Renal cortex interstitium (tissue), 11 donors: ENCODE measurements at regions not wholly inside any gene's neighbourhood (a gene's known extent, or its start where the extent isn't known, plus 50 kb on each side); places are given as distances from the start of the nearest gene placed in this dataset.

Experiments used
- DNase-seq, 11 donors: peaks; one replicate each; pipeline ENCODE4 v3.0.0-alpha.2; 2013; ENCODE audit warnings: low read depth in 9 of 11, low spot score in 4 of 11; ENCODE audit errors: extremely low read depth in 1 of 11

- DNase-seq, result no peak
Measured at GRCh38 chr2:71793926-71794325, 340.6 kb downstream of the DYSF start.

- DNase-seq, result no peak
Measured at GRCh38 chr2:71792926-71793761, 339.8 kb downstream of the DYSF start.

- no peak for DNase-seq
Measured at GRCh38 chr2:71791501-71792135, 338.3 kb downstream of the DYSF start.

GRCh38 chr2:71791061-71791450, 337.7 kb downstream of the DYSF start:
- DNase-seq, result no peak

- DNase-seq, result no peak
Measured at GRCh38 chr2:71790226-71791060, 337.1 kb downstream of the DYSF start.

- DNase-seq, result no peak
Measured at GRCh38 chr2:71789556-71790204, 336.3 kb downstream of the DYSF start.

- DNase-seq, result no peak
Measured at GRCh38 chr2:71788601-71789240, 335.4 kb downstream of the DYSF start.

- no peak for DNase-seq
Measured at GRCh38 chr2:71788186-71788525, 334.8 kb downstream of the DYSF start.

GRCh38 chr2:71787476-71788185, 334.3 kb downstream of the DYSF start:
- no peak for DNase-seq

- no peak for DNase-seq
Measured at GRCh38 chr2:71787108-71787415, 333.7 kb downstream of the DYSF start.

- DNase-seq, result no peak
Measured at GRCh38 chr2:71786291-71787107, 333.1 kb downstream of the DYSF start.

- DNase-seq, result no peak
Measured at GRCh38 chr2:71785516-71785981, 332.2 kb downstream of the DYSF start.

GRCh38 chr2:71784734-71785511, 331.6 kb downstream of the DYSF start:
- DNase-seq, result no peak

GRCh38 chr2:71783815-71784214, 330.5 kb downstream of the DYSF start:
- DNase-seq, result no peak

- no peak for DNase-seq
Measured at GRCh38 chr2:71783215-71783614, 329.9 kb downstream of the DYSF start.

GRCh38 chr2:71782323-71782722, 329.0 kb downstream of the DYSF start:
- no peak for DNase-seq

GRCh38 chr2:71781695-71782228, 328.4 kb downstream of the DYSF start:
- DNase-seq, result no peak
